ENCODE measurements at regions not wholly inside any gene's neighbourhood (a gene's known extent, or its start where the extent isn't known, plus 50 kb on each side); places are given as distances from the start of the nearest gene placed in this dataset.

DNA sequence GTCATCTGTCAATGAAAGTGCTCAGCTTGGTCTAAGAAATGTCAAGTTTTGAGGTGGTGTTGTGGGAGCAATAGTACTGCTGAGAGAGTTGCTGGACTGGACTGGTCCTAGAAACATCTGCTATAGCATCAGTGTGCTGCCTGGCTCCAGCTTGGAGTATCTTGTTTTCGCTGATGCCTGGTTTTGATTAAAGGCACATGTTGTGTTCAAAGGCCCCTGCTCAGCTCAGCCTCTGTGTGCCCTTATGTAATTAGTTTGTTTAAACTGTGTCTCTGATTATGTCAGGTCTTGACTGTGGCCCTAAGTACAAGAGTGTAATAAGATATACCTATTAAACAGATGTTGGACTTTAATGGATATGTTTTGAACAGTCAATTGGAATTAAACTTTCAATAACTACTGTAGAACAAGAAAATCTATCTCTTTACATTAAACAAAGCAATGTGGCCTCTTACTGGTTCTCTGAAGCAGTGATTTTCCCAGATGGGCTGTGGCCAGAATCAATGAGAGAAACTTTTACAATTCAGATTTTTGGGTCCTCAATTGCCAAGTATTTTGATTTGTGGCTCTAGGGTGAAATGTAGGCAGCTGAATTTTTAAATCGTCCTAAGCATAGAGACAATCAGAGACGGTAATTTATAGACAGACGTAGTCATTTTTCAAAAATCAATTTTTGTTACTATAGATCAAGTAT is 668.2 kb downstream of the DHX35 start:
- no peak for TF ChIP-seq CTCF (IDR thresholded peaks at IDR 0.05; ENCODE audit: insufficient read depth, low read length, poor library complexity, severe bottlenecking)
- Histone ChIP-seq H3K4me3 (ENCODE audit: low read depth, low read length) (no peak overlapping the region), H3K27me3 (ENCODE audit: control insufficient read depth, insufficient read depth, low read length) (no peaks in the 10 kb centered on the region), H3K36me3 (ENCODE audit: control insufficient read depth, insufficient read depth, low read length) (no peaks in the 10 kb centered on the region)
- no peak for DNase-seq (ENCODE audit: low read depth)

GRCh38 chr20:39627765-39628164 is 665.6 kb downstream of the DHX35 start:
- no peak for TF ChIP-seq CTCF (IDR thresholded peaks at IDR 0.05; ENCODE audit: insufficient read depth, low read length, poor library complexity, severe bottlenecking)
- Histone ChIP-seq H3K36me3 (ENCODE audit: control insufficient read depth, insufficient read depth, low read length) (no peaks in the 10 kb centered on the region), H3K27me3 (ENCODE audit: control insufficient read depth, insufficient read depth, low read length) (no peaks in the 10 kb centered on the region), H3K4me3 (ENCODE audit: low read depth, low read length) (no peak overlapping the region)
- no peak for DNase-seq (ENCODE audit: low read depth)

- Histone ChIP-seq H3K36me3 (ENCODE audit: control insufficient read depth, insufficient read depth, low read length) (no peaks in the 10 kb centered on the region), H3K27me3 (ENCODE audit: control insufficient read depth, insufficient read depth, low read length) (no peaks in the 10 kb centered on the region), H3K4me3 (ENCODE audit: low read depth, low read length) (no peak overlapping the region)
- TF ChIP-seq CTCF (IDR thresholded peaks at IDR 0.05; ENCODE audit: insufficient read depth, low read length, poor library complexity, severe bottlenecking): no peak
- DNase-seq (ENCODE audit: low read depth): no peak
Measured at GRCh38 chr20:39624316-39624715, 662.2 kb downstream of the DHX35 start.

- H3K4me3 ChIP-seq (ENCODE audit: low read depth, low read length): no peak overlapping the region
- H3K27me3 ChIP-seq (ENCODE audit: control insufficient read depth, insufficient read depth, low read length): no peaks in the 10 kb centered on the region
- no peaks in the 10 kb centered on the region for H3K36me3 ChIP-seq (ENCODE audit: control insufficient read depth, insufficient read depth, low read length)
- TF ChIP-seq CTCF (IDR thresholded peaks at IDR 0.05; ENCODE audit: insufficient read depth, low read length, poor library complexity, severe bottlenecking): no peak
- DNase-seq (ENCODE audit: low read depth): no peak
Measured at GRCh38 chr20:39623584-39624234, 661.6 kb downstream of the DHX35 start.

GRCh38 chr20:39619271-39619785 is 657.2 kb downstream of the DHX35 start:
- H3K4me3 ChIP-seq (ENCODE audit: low read depth, low read length): no peak overlapping the region
- DNase-seq (ENCODE audit: low read depth): no peak
- TF ChIP-seq CTCF (IDR thresholded peaks at IDR 0.05; ENCODE audit: insufficient read depth, low read length, poor library complexity, severe bottlenecking): no peak
- no peaks in the 10 kb centered on the region for H3K27me3 ChIP-seq (ENCODE audit: control insufficient read depth, insufficient read depth, low read length)
- no peaks in the 10 kb centered on the region for H3K36me3 ChIP-seq (ENCODE audit: control insufficient read depth, insufficient read depth, low read length)

Data from kidney epithelial cell (primary cell).